HepG2 (cell line): ENCODE measurements at regions not wholly inside any gene's neighbourhood (a gene's known extent, or its start where the extent isn't known, plus 50 kb on each side); places are given as distances from the start of the nearest gene placed in this dataset.

Experiments
- GATAD2A ChIP-seq: IDR thresholded peaks from 2 replicates; pipeline ENCODE4 v1.6.1; 2016
- ISX ChIP-seq: sonication (generic); formaldehyde crosslinking; conservative IDR thresholded peaks from 2 replicates; pipeline ENCODE4 v1.5.0; 2020; ENCODE audit warnings: missing genetic modification reagents
- MTA3 ChIP-seq: sonication (generic); formaldehyde crosslinking; IDR thresholded peaks from 2 replicates; pipeline ENCODE4 v1.4.0; 2020; ENCODE audit warnings: missing genetic modification reagents
- MTERF4 ChIP-seq: sonication (generic); formaldehyde crosslinking; IDR thresholded peaks from 2 replicates; pipeline ENCODE4 v1.8.0; 2023; ENCODE audit warnings: mild to moderate bottlenecking, missing genetic modification reagents
- NBN ChIP-seq: fragments of 450-650 bp; conservative IDR thresholded peaks from 2 replicates; pipeline ENCODE4 v1.6.1; 2017
- NCOR1 ChIP-seq: fragments of 200-600 bp; sonication (generic); IDR thresholded peaks from 2 replicates; pipeline ENCODE4 v1.7.0; 2017; ENCODE audit warnings: antibody characterized with exemption, low read length, borderline replicate concordance
- NFYB ChIP-seq: sonication (generic); formaldehyde crosslinking; IDR thresholded peaks from 2 replicates; pipeline ENCODE4 v1.4.0; 2020; ENCODE audit warnings: missing genetic modification reagents
- POLR2G ChIP-seq: fragments of 200-400 bp; formaldehyde crosslinking; IDR thresholded peaks from 2 replicates; pipeline ENCODE4 v1.6.1; 2018; ENCODE audit warnings: mild to moderate bottlenecking, low read depth, low read length, moderate library complexity
- RFXANK ChIP-seq: IDR thresholded peaks from 2 replicates; pipeline ENCODE4 v1.6.1; 2016
- SCMH1 ChIP-seq: sonication (generic); formaldehyde crosslinking; IDR thresholded peaks from 2 replicates; pipeline ENCODE4 v1.9.0; 2021; ENCODE audit warnings: missing genetic modification reagents, mild to moderate bottlenecking, borderline replicate concordance
- SETDB1 ChIP-seq: sonication (generic); formaldehyde crosslinking; IDR thresholded peaks from 2 replicates; pipeline ENCODE4 v1.5.1; 2020; ENCODE audit warnings: missing genetic modification reagents, mild to moderate bottlenecking, borderline replicate concordance
- SOX5 ChIP-seq: IDR thresholded peaks from 2 replicates; pipeline ENCODE4 v1.6.1; 2016; ENCODE audit warnings: borderline replicate concordance
- SSRP1 ChIP-seq: IDR thresholded peaks from 2 replicates; pipeline ENCODE4 v1.6.1; 2016; ENCODE audit warnings: control low read depth
- THYN1 ChIP-seq: sonication (generic); formaldehyde crosslinking; IDR thresholded peaks from 2 replicates; pipeline ENCODE4 v1.8.1; 2023; ENCODE audit warnings: low read depth, mild to moderate bottlenecking, moderate library complexity, missing genetic modification reagents, borderline replicate concordance
- XRCC5 ChIP-seq: fragments of 200-400 bp; formaldehyde crosslinking; optimal IDR thresholded peaks from 2 replicates; pipeline ENCODE3; 2017; ENCODE audit warnings: mild to moderate bottlenecking, low read length
- ZNF296 ChIP-seq: sonication (generic); formaldehyde crosslinking; conservative IDR thresholded peaks from 2 replicates; pipeline ENCODE4 v1.5.0; 2020; ENCODE audit warnings: mild to moderate bottlenecking, missing genetic modification reagents
- ZNF30 ChIP-seq: sonication (generic); formaldehyde crosslinking; IDR thresholded peaks from 2 replicates; pipeline ENCODE4 v1.5.0; 2020; ENCODE audit warnings: mild to moderate bottlenecking, missing genetic modification reagents
- ZNF318 ChIP-seq: sonication (generic); formaldehyde crosslinking; IDR thresholded peaks from 2 replicates; pipeline ENCODE4 v1.4.0; 2020; ENCODE audit warnings: mild to moderate bottlenecking, missing genetic modification reagents
- ZNF446 ChIP-seq: sonication (generic); formaldehyde crosslinking; IDR thresholded peaks from 2 replicates; pipeline ENCODE4 v1.5.0; 2020; ENCODE audit warnings: mild to moderate bottlenecking, missing genetic modification reagents
- ZNF563 ChIP-seq: sonication (generic); formaldehyde crosslinking; IDR thresholded peaks from 2 replicates; pipeline ENCODE4 v1.8.0; 2022; ENCODE audit warnings: mild to moderate bottlenecking, moderate library complexity, missing genetic modification reagents
- ZNF576 ChIP-seq: sonication (generic); formaldehyde crosslinking; IDR thresholded peaks from 2 replicates; pipeline ENCODE4 v1.4.0; 2020; ENCODE audit warnings: mild to moderate bottlenecking, missing genetic modification reagents

GRCh38 chr6:156719720-156720563 is 57.2 kb upstream of the ARID1B start (continued):
- peak; percentile 74; the same call in 1 of the 2 replicates for TF ChIP-seq ZNF318 (CRISPR knock-in tag)
- peak; percentile 93 for TF ChIP-seq XRCC5
- peak; percentile 66; the same call in 1 of the 2 replicates for TF ChIP-seq NCOR1
- TF ChIP-seq NBN = no peak
- peak; percentile 21; the same call in 1 of the 2 replicates for TF ChIP-seq ISX (CRISPR knock-in tag)
- TF ChIP-seq ZNF576 (CRISPR knock-in tag) = no peak
- peak; percentile 98 for TF ChIP-seq ZNF446
- no peak for TF ChIP-seq SSRP1 (CRISPR knock-in tag)
- no peak for TF ChIP-seq SCMH1
- peak; percentile 38; the same call in 1 of the 2 replicates for TF ChIP-seq NFYB
- no peak for TF ChIP-seq THYN1 (CRISPR knock-in tag)
- TF ChIP-seq ZNF563 = peak; percentile 97
- peak; percentile 67 for TF ChIP-seq POLR2G
- TF ChIP-seq MTERF4 (CRISPR knock-in tag) = peak; percentile 93
- TF ChIP-seq ZNF30 (CRISPR knock-in tag) = 0 out of 2 replicates have a peak, but pooled peaks have one; percentile 21
- TF ChIP-seq SETDB1 (CRISPR knock-in tag) = no peak
- TF ChIP-seq ZNF296 (CRISPR knock-in tag) = peak; percentile 93
- peak; percentile 39; the same call in 1 of the 2 replicates for TF ChIP-seq MTA3
- peak; percentile 89 for TF ChIP-seq GATAD2A (CRISPR knock-in tag)
- peak; percentile 83; the same call in 1 of the 2 replicates for TF ChIP-seq SOX5
- peak; percentile 66; the same call in 1 of the 2 replicates for TF ChIP-seq RFXANK
